Stomach (tissue), 4 donors: ENCODE measurements at regions not wholly inside any gene's neighbourhood (a gene's known extent, or its start where the extent isn't known, plus 50 kb on each side); places are given as distances from the start of the nearest gene placed in this dataset.
"Not testable (repeated sequence)": the region's sequence is repeated elsewhere in the genome, so short reads cannot be mapped to it uniquely, and the experiment has no call there.

Experiments used
- POLR2A ChIP-seq, 4 donors: fragments of 450-650 bp; IDR thresholded peaks; one replicate each; pipeline ENCODE4 v1.6.1; 2016; ENCODE audit warnings: antibody characterized with exemption in 4 of 4, control low read depth in 2 of 4, mild to moderate bottlenecking in 1 of 4, moderate library complexity in 1 of 4
- POLR2AphosphoS5 ChIP-seq, 3 donors: sonication (generic); formaldehyde crosslinking; IDR thresholded peaks; one replicate each; pipeline ENCODE4 v1.6.1; 2016; ENCODE audit warnings: antibody characterized with exemption in 3 of 3
- TF ChIP-seq, protein P1 (sequence below), 7 experiments: fragments of 450-650 bp in 4 of 7; fragments of 200-600 bp in 3 of 7; sonication (generic) in 3 of 7; IDR thresholded peaks; one replicate each; pipeline ENCODE4 v1.5.1; 2016 to 2019; ENCODE audit warnings: antibody characterized with exemption in 7 of 7, control low read depth in 2 of 7, mild to moderate bottlenecking in 1 of 7

DNA sequence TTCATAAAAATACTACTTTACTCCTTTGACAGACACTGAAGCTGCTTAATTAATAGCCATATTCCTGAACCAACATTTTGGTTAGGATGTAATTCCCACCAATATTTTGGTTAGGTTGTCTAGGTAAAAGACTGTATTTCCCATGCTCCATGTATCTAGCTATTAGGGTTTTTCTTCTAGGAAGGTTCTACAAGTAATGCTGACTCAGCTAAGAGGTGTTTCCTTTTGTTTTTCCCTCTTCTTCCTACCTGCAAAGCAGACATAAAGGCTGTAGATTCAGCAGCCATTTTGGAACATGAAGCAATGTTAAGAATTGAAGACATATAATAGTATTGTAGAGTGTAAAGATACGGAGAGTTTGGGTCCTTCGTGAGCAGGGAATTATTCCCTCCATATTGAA, 115.3 kb downstream of the OR4C45 start:
- not testable (repeated sequence) for TF ChIP-seq POLR2A, POLR2AphosphoS5 (IDR thresholded peaks at IDR 0.05)
- TF ChIP-seq, protein P1, sequence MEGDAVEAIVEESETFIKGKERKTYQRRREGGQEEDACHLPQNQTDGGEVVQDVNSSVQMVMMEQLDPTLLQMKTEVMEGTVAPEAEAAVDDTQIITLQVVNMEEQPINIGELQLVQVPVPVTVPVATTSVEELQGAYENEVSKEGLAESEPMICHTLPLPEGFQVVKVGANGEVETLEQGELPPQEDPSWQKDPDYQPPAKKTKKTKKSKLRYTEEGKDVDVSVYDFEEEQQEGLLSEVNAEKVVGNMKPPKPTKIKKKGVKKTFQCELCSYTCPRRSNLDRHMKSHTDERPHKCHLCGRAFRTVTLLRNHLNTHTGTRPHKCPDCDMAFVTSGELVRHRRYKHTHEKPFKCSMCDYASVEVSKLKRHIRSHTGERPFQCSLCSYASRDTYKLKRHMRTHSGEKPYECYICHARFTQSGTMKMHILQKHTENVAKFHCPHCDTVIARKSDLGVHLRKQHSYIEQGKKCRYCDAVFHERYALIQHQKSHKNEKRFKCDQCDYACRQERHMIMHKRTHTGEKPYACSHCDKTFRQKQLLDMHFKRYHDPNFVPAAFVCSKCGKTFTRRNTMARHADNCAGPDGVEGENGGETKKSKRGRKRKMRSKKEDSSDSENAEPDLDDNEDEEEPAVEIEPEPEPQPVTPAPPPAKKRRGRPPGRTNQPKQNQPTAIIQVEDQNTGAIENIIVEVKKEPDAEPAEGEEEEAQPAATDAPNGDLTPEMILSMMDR (IDR thresholded peaks at IDR 0.05), result not testable (repeated sequence)
